PFSK-1 (cell line): ENCODE measurements at regions not wholly inside any gene's neighbourhood (a gene's known extent, or its start where the extent isn't known, plus 50 kb on each side); places are given as distances from the start of the nearest gene placed in this dataset.

ENCODE experiments used
- FOXP2 ChIP-seq: optimal IDR thresholded peaks from 2 replicates; pipeline ENCODE3; 2011; ENCODE audit warnings: borderline replicate concordance, control low read depth, inconsistent platforms; ENCODE audit not compliant: insufficient read depth; ENCODE audit errors: extremely low read length, extremely low read depth
- POLR2AphosphoS5 ChIP-seq: IDR thresholded peaks from 2 replicates; pipeline ENCODE4 v1.6.1; 2012; ENCODE audit warnings: low read depth, mild to moderate bottlenecking, control low read depth, low read length, moderate library complexity
- SIN3A ChIP-seq: IDR thresholded peaks from 2 replicates; pipeline ENCODE4 v1.6.1; 2012; ENCODE audit warnings: mild to moderate bottlenecking, low read length, moderate library complexity, borderline replicate concordance; ENCODE audit not compliant: insufficient read depth
- TAF1 ChIP-seq: IDR thresholded peaks from 2 replicates; pipeline ENCODE4 v1.6.1; 2012; ENCODE audit warnings: low read length, control low read depth, borderline replicate concordance; ENCODE audit not compliant: insufficient read depth
- TF ChIP-seq, protein P1 (sequence below), 2 experiments: IDR thresholded peaks; 2 replicates each; pipeline versions ENCODE4 v1.6.1 to v1.8.0; 2011 to 2012; ENCODE audit warnings: low read depth in 2 of 2, low read length in 2 of 2, control low read depth in 1 of 2, inconsistent platforms in 1 of 2, mild to moderate bottlenecking in 1 of 2, moderate library complexity in 1 of 2; ENCODE audit not compliant: insufficient read depth in 1 of 2

DNA sequence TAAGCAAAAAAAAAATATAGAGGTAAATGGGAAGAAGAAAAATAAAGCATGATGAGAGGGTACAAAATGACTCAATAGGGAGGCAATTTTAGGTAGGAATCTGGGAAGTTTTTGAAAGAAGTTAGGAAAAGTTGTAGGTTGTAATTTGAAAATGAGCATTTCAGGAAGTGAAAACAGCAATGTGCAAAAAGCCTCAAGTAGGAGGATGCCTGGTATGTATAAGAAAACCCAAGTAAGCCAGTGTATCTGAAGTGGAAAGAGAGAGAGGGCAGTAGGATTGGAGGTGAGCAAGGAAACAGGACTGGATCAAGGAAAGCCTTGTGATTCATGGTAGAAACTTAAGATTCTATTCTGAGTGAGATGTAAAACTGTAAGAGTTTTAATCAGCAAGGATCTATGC lies 121.6 kb upstream of the SPRY2 start:
- TF ChIP-seq SIN3A, result no peak
- TF ChIP-seq TAF1, result no peak
- TF ChIP-seq, protein P1, sequence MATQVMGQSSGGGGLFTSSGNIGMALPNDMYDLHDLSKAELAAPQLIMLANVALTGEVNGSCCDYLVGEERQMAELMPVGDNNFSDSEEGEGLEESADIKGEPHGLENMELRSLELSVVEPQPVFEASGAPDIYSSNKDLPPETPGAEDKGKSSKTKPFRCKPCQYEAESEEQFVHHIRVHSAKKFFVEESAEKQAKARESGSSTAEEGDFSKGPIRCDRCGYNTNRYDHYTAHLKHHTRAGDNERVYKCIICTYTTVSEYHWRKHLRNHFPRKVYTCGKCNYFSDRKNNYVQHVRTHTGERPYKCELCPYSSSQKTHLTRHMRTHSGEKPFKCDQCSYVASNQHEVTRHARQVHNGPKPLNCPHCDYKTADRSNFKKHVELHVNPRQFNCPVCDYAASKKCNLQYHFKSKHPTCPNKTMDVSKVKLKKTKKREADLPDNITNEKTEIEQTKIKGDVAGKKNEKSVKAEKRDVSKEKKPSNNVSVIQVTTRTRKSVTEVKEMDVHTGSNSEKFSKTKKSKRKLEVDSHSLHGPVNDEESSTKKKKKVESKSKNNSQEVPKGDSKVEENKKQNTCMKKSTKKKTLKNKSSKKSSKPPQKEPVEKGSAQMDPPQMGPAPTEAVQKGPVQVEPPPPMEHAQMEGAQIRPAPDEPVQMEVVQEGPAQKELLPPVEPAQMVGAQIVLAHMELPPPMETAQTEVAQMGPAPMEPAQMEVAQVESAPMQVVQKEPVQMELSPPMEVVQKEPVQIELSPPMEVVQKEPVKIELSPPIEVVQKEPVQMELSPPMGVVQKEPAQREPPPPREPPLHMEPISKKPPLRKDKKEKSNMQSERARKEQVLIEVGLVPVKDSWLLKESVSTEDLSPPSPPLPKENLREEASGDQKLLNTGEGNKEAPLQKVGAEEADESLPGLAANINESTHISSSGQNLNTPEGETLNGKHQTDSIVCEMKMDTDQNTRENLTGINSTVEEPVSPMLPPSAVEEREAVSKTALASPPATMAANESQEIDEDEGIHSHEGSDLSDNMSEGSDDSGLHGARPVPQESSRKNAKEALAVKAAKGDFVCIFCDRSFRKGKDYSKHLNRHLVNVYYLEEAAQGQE (IDR thresholded peaks at IDR 0.05; ENCODE audit: insufficient read depth in 1 of 2, low read depth in 2 of 2, low read length in 2 of 2), result no peak
- TF ChIP-seq POLR2AphosphoS5, result no peak
- no peak for TF ChIP-seq FOXP2

DNA sequence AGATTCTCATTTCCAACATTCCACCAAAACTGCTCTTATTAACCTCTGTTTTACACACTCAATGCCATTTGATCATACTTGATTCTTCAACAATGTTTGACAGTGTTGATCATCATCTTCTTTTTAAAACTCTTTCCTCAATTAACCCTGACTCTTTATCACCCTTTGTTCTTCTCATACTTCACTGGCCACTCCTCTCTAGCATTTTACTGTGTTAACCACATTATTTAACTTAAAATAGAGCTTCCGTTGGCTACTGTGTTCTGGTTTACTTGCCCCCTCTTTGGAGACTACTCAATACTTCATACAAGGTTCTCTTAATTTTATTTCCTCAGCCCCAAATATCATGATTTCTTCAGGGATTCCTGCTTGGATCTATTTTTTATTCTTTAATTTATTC lies 121.1 kb upstream of the SPRY2 start:
- no peak for TF ChIP-seq POLR2AphosphoS5
- no peak for TF ChIP-seq FOXP2
- TF ChIP-seq SIN3A, result no peak
- TF ChIP-seq, protein P1 (IDR thresholded peaks at IDR 0.05; ENCODE audit: insufficient read depth in 1 of 2, low read depth in 2 of 2, low read length in 2 of 2), result no peak
- TF ChIP-seq TAF1, result no peak

DNA sequence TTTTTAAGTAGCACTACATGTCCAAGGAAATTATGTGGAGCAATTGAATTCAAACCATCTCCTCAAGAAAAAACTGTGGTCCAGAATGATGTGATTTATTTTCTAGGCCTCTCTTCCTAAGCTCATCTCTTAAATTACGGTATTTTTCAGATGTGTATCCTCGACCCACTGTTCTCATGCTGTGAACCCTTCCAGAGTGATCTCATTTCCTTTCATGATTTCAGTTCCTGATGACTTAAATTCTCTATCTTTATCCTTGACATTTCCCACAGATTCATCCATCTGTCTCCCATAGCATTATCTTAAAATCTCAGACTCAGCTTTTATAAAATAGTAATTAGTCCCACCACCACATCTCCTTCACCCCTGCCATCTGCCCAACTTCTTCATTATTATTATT lies 117.6 kb upstream of the SPRY2 start:
- no peak for TF ChIP-seq TAF1
- TF ChIP-seq POLR2AphosphoS5, result no peak
- TF ChIP-seq, protein P1 (IDR thresholded peaks at IDR 0.05; ENCODE audit: insufficient read depth in 1 of 2, low read depth in 2 of 2, low read length in 2 of 2), result no peak
- no peak for TF ChIP-seq FOXP2
- TF ChIP-seq SIN3A, result no peak

DNA sequence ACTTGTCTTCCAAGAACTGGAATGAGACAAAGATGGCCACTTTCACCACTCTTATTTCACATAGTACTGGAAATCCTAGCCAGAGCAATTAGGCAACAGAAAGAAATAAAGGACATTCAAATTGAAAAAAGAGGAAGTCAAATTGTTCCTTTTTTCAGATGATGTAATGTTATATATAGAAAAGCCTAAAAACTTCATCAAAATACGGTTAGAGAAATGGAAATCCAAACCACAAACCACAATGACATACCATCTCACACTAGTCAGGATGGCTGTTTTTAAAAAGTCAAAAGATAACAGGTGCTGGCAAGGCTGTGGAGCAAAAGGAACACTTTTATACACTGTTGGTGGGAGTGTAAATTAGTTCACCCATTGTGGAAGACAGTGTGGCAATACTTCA lies 113.3 kb upstream of the SPRY2 start:
- TF ChIP-seq TAF1 (no peak), FOXP2 (no peak), POLR2AphosphoS5 (no peak), SIN3A (no peak)
- TF ChIP-seq, protein P1 (IDR thresholded peaks at IDR 0.05; ENCODE audit: insufficient read depth in 1 of 2, low read depth in 2 of 2, low read length in 2 of 2), result no peak

DNA sequence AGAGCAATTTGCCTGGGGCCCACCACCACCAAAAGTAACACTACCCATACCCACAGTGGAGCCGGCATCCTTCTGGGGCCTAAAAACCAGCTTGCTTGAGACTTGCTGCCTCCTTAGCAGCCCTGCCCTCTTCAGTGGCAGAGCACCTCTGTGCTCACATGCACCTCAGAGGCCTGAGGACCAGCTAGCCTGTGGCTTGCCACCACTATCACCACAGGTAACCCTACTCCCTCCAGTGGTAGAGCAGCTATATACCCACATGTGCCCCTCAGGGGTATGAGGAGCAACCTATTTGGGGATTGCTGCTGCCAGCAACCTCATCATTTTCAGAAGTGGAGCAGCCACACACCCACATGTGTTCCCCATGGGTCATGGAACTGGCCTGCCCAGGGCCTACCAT lies 111.4 kb upstream of the SPRY2 start:
- TF ChIP-seq TAF1, result no peak
- TF ChIP-seq, protein P1 (IDR thresholded peaks at IDR 0.05; ENCODE audit: insufficient read depth in 1 of 2, low read depth in 2 of 2, low read length in 2 of 2), result no peak
- no peak for TF ChIP-seq POLR2AphosphoS5
- no peak for TF ChIP-seq SIN3A
- TF ChIP-seq FOXP2, result no peak
